ENCODE measurements at regions not wholly inside any gene's neighbourhood (a gene's known extent, or its start where the extent isn't known, plus 50 kb on each side); places are given as distances from the start of the nearest gene placed in this dataset.

DNA sequence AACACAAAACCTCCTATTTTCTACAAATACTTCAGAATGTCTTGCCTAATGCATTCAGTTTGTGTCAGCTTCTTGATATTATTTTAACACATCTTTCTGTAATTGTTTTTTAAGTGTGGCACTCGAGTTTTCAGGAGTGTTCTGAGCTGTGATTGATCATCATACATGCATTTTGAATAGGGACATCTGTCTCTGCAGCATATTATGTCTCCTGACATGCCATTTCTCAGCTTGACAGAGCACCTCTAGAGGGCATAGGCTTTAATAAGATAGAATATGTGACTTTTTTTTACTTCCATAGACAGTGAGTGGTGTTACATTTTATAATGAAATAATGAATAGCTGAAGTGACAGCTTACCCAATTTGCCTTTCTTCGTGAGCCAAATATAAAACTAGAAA, 219.2 kb upstream of the HDAC9 start (continued):
- TF ChIP-seq ZBTB8A (tag by site-specific recombination; IDR thresholded peaks at IDR 0.05) (no peak), ZNF155 (tag by site-specific recombination; IDR thresholded peaks at IDR 0.05) (no peak), REPIN1 (tag by site-specific recombination; IDR thresholded peaks at IDR 0.05; ENCODE audit: low read depth) (no peak), ZNF132 (tag by site-specific recombination; IDR thresholded peaks at IDR 0.05; ENCODE audit: borderline replicate concordance) (no peak), ZNF571 (tag by site-specific recombination; IDR thresholded peaks at IDR 0.05) (no peak), YY2 (tag by site-specific recombination; IDR thresholded peaks at IDR 0.05) (no peak), ZNF121 (tag by site-specific recombination; IDR thresholded peaks at IDR 0.05) (no peak)
- TF ChIP-seq, protein P1, sequence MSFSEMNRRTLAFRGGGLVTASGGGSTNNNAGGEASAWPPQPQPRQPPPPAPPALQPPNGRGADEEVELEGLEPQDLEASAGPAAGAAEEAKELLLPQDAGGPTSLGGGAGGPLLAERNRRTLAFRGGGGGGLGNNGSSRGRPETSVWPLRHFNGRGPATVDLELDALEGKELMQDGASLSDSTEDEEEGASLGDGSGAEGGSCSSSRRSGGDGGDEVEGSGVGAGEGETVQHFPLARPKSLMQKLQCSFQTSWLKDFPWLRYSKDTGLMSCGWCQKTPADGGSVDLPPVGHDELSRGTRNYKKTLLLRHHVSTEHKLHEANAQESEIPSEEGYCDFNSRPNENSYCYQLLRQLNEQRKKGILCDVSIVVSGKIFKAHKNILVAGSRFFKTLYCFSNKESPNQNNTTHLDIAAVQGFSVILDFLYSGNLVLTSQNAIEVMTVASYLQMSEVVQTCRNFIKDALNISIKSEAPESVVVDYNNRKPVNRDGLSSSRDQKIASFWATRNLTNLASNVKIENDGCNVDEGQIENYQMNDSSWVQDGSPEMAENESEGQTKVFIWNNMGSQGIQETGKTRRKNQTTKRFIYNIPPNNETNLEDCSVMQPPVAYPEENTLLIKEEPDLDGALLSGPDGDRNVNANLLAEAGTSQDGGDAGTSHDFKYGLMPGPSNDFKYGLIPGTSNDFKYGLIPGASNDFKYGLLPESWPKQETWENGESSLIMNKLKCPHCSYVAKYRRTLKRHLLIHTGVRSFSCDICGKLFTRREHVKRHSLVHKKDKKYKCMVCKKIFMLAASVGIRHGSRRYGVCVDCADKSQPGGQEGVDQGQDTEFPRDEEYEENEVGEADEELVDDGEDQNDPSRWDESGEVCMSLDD (tag by site-specific recombination; IDR thresholded peaks at IDR 0.05) = no peak
- TF ChIP-seq, protein P2, sequence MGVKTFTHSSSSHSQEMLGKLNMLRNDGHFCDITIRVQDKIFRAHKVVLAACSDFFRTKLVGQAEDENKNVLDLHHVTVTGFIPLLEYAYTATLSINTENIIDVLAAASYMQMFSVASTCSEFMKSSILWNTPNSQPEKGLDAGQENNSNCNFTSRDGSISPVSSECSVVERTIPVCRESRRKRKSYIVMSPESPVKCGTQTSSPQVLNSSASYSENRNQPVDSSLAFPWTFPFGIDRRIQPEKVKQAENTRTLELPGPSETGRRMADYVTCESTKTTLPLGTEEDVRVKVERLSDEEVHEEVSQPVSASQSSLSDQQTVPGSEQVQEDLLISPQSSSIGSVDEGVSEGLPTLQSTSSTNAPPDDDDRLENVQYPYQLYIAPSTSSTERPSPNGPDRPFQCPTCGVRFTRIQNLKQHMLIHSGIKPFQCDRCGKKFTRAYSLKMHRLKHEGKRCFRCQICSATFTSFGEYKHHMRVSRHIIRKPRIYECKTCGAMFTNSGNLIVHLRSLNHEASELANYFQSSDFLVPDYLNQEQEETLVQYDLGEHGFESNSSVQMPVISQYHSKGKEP (tag by site-specific recombination; IDR thresholded peaks at IDR 0.05) = no peak

DNA sequence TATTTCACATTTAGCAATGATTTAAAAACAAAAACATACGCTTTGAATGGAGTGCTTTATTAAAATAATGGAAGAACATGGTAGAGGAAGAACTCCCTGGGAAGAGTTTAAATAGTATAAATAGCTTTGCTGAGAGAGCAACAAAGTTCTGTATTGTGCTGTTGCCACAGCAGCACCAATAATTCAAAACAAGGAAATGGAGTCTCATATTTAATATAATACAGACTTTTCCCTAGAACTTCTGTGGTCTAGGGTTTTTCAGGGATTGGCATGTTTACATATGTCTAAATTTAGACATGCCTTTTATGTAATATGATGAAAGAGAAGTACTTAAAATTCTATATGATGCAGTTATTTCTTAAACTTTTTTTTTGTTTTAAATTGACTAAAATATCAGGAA, 217.2 kb upstream of the HDAC9 start:
- CTCF ChIA-PET = no interaction called here
- POLR2A ChIA-PET = no interaction called here
- H3K9me3 ChIP-seq (ENCODE audit: control insufficient read depth, insufficient read depth, low read depth, low read length) = no peaks in the 10 kb centered on the region
- no peak for TF ChIP-seq ZNF362 (tag by site-specific recombination; IDR thresholded peaks at IDR 0.05)
- TF ChIP-seq YY2 (tag by site-specific recombination; IDR thresholded peaks at IDR 0.05) = no peak
- TF ChIP-seq HOXD13 (CRISPR knock-in tag; IDR thresholded peaks at IDR 0.05; ENCODE audit: borderline replicate concordance) = no peak
- no peak for TF ChIP-seq ZXDB (tag by site-specific recombination; IDR thresholded peaks at IDR 0.05)
- TF ChIP-seq ZNF596 (tag by site-specific recombination; IDR thresholded peaks at IDR 0.05) = no peak
- no peak for TF ChIP-seq ZNF571 (tag by site-specific recombination; IDR thresholded peaks at IDR 0.05)
- TF ChIP-seq, protein P1 (tag by site-specific recombination; IDR thresholded peaks at IDR 0.05) = no peak
- no peak for TF ChIP-seq ZNF600 (tag by site-specific recombination; IDR thresholded peaks at IDR 0.05)
- TF ChIP-seq ZNF184 (tag by site-specific recombination; IDR thresholded peaks at IDR 0.05) = no peak
- TF ChIP-seq ZNF707 (tag by site-specific recombination; IDR thresholded peaks at IDR 0.05) = no peak
- no peak for TF ChIP-seq ZNF341 (tag by site-specific recombination; IDR thresholded peaks at IDR 0.05; ENCODE audit: low read depth)
- TF ChIP-seq ZNF112 (tag by site-specific recombination; IDR thresholded peaks at IDR 0.05) = no peak
- no peak for TF ChIP-seq ZNF837 (tag by site-specific recombination; IDR thresholded peaks at IDR 0.05)
- no peak for TF ChIP-seq ZNF366 (tag by site-specific recombination; conservative IDR thresholded peaks at IDR 0.05)
- no peak for TF ChIP-seq ZBTB7A (tag by site-specific recombination; IDR thresholded peaks at IDR 0.05; ENCODE audit: low read depth)
- no peak for TF ChIP-seq ZNF792 (tag by site-specific recombination; IDR thresholded peaks at IDR 0.05)
- no peak for TF ChIP-seq ZNF398 (tag by site-specific recombination; IDR thresholded peaks at IDR 0.05)
- H3K36me3 ChIP-seq (ENCODE audit: control insufficient read depth in 2 of 2, insufficient read depth in 1 of 2, low read length in 2 of 2) = no peaks in the 10 kb centered on the region
- H3K4me3 ChIP-seq (ENCODE audit: low read depth, low read length) = no peak overlapping the region
- H3K27ac ChIP-seq (ENCODE audit: extremely low read depth, low read depth, low read length) = no peak overlapping the region
- no peaks in the 10 kb centered on the region for H3K4me1 ChIP-seq (ENCODE audit: control insufficient read depth, insufficient read depth, low read length)
